Upper lobe of right lung (tissue), 1 donor: ENCODE measurements at regions not wholly inside any gene's neighbourhood (a gene's known extent, or its start where the extent isn't known, plus 50 kb on each side); places are given as distances from the start of the nearest gene placed in this dataset.

Source experiments
- ATAC-seq: fragments of 200-7000 bp; cut with Tn5 transposase; one replicate; pipeline ENCODE4 v1.9.1; 2020; ENCODE audit warnings: mild to moderate bottlenecking, moderate library complexity
- DNase-seq: peaks from one replicate; pipeline ENCODE4 v3.0.0-alpha.2; 2020
- H3K27ac ChIP-seq: fragments of 200-600 bp; one replicate; pipeline ENCODE4 v1.8.0; 2022
- H3K27me3 ChIP-seq: fragments of 200-600 bp; one replicate; pipeline ENCODE4 v1.8.0; 2022; ENCODE audit warnings: mild to moderate bottlenecking
- H3K36me3 ChIP-seq: fragments of 200-600 bp; one replicate; pipeline ENCODE4 v1.8.0; 2022
- H3K4me1 ChIP-seq: fragments of 200-600 bp; one replicate; pipeline ENCODE4 v1.8.0; 2022
- H3K4me3 ChIP-seq: fragments of 200-600 bp; one replicate; pipeline ENCODE4 v1.8.0; 2022; ENCODE audit warnings: mild to moderate bottlenecking
- H3K9me3 ChIP-seq: fragments of 200-600 bp; one replicate; pipeline ENCODE4 v1.8.0; 2022
- intact Hi-C: fragments of 100-400 bp; cut with DNase I; formaldehyde crosslinking; loops from one replicate; pipeline ENCODE4 v1.11.0; 2022
- TF ChIP-seq, protein P1 (sequence below): fragments of 200-600 bp; IDR thresholded peaks from one replicate; pipeline ENCODE4 v1.8.0; 2022; ENCODE audit warnings: antibody characterized with exemption
- donor health status: DM: no; HTN: yes; CAD: no; lungs with severe emphysema.

DNA sequence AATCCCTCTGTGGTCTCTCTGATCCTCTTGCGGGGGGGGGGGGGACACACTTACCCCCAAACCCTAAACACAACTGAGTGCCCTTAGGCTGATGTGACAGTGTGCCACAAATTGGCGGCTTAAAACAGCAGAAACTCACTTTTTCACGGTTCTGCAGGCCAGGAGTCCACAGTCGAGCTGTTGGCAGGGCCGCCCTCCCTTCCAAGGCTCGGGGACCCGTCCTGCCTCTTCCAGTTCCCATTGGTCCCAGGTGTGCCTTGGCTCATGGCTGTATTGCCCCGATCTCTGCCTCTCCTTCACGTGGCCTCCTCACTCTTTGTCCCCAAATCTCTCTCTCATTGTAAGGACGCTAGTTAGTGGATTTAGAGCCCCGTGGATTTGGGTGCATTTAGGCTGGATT is 199.9 kb upstream of the CIBAR2 start:
- intact Hi-C loops = no loop called here
- Histone ChIP-seq H3K4me3 (no peak overlapping the region), H3K27ac (no peak overlapping the region), H3K9me3 (no peaks in the 10 kb centered on the region), H3K4me1 (peaks cover 16% of the 10 kb centered on the region), H3K27me3 (no peaks in the 10 kb centered on the region), H3K36me3 (no peaks in the 10 kb centered on the region)
- ATAC-seq (no peak), DNase-seq (no peak)
- TF ChIP-seq, protein P1, sequence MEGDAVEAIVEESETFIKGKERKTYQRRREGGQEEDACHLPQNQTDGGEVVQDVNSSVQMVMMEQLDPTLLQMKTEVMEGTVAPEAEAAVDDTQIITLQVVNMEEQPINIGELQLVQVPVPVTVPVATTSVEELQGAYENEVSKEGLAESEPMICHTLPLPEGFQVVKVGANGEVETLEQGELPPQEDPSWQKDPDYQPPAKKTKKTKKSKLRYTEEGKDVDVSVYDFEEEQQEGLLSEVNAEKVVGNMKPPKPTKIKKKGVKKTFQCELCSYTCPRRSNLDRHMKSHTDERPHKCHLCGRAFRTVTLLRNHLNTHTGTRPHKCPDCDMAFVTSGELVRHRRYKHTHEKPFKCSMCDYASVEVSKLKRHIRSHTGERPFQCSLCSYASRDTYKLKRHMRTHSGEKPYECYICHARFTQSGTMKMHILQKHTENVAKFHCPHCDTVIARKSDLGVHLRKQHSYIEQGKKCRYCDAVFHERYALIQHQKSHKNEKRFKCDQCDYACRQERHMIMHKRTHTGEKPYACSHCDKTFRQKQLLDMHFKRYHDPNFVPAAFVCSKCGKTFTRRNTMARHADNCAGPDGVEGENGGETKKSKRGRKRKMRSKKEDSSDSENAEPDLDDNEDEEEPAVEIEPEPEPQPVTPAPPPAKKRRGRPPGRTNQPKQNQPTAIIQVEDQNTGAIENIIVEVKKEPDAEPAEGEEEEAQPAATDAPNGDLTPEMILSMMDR = no peak

- H3K27ac ChIP-seq = no peak overlapping the region
- ATAC-seq (no peak), DNase-seq (no peak)
- no peaks in the 10 kb centered on the region for H3K36me3 ChIP-seq
- peaks cover 14% of the 10 kb centered on the region for H3K4me1 ChIP-seq
- intact Hi-C loops = no loop called here
- no peak overlapping the region for H3K4me3 ChIP-seq
- H3K27me3 ChIP-seq = no peaks in the 10 kb centered on the region
- TF ChIP-seq, protein P1 = no peak
- H3K9me3 ChIP-seq = no peaks in the 10 kb centered on the region
These were observed 200.6 kb upstream of the CIBAR2 start for GRCh38 chr16:85312642-85313525.

- intact Hi-C loops = no loop called here
- DNase-seq = no peak
These were observed 201.4 kb upstream of the CIBAR2 start for GRCh38 chr16:85313526-85314301.

DNA sequence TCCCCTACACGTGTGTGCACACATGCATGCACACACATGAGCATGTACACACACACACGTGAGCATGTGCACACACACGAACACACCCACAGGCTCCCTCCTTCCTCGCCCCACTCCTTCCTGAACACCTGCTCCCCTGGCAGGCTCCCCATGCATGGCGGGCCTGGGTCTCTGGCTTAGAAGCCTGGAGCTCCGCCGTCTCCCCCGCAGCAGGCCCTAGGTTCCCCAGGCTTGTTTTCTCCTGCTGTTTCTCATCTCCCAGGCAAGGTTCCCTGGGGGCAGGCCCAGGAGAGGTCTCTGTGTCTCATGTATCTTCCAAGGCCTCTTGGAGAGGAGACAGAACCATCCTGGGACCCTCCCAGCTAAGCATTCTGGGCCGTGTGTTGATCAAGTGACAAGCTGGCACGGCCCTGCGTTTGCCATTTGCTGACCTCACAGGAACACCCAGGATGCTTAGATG is 202.3 kb upstream of the CIBAR2 start:
- no peak for ATAC-seq
- Histone ChIP-seq H3K9me3 (no peaks in the 10 kb centered on the region), H3K4me3 (no peak overlapping the region), H3K27me3 (no peaks in the 10 kb centered on the region), H3K27ac (no peak overlapping the region), H3K4me1 (peaks cover 10% of the 10 kb centered on the region), H3K36me3 (no peaks in the 10 kb centered on the region)
- DNase-seq = no peak
- TF ChIP-seq, protein P1 = no peak
- intact Hi-C loops = no loop called here

More at GRCh38 chr16:85313526-85314301, 201.4 kb upstream of the CIBAR2 start:
- Histone ChIP-seq H3K27me3 (no peaks in the 10 kb centered on the region), H3K4me1 (peaks cover 10% of the 10 kb centered on the region), H3K36me3 (no peaks in the 10 kb centered on the region), H3K27ac (no peak overlapping the region), H3K9me3 (no peaks in the 10 kb centered on the region), H3K4me3 (no peak overlapping the region)
- ATAC-seq = no peak
- TF ChIP-seq, protein P1 = no peak

- ATAC-seq = no peak
- no peak for DNase-seq
- Histone ChIP-seq H3K27me3 (no peaks in the 10 kb centered on the region), H3K4me3 (no peak overlapping the region), H3K36me3 (no peaks in the 10 kb centered on the region), H3K9me3 (no peaks in the 10 kb centered on the region), H3K4me1 (peaks cover 3% of the 10 kb centered on the region), H3K27ac (no peak overlapping the region)
- intact Hi-C loops = no loop called here
- TF ChIP-seq, protein P1 = no peak
These were observed 203.6 kb upstream of the CIBAR2 start for GRCh38 chr16:85315866-85316265.
